H9 (cell line): ENCODE measurements at regions not wholly inside any gene's neighbourhood (a gene's known extent, or its start where the extent isn't known, plus 50 kb on each side); places are given as distances from the start of the nearest gene placed in this dataset.

ENCODE experiments used
- DNase-seq: peaks from one replicate; pipeline ENCODE4 v3.0.0-alpha.2; 2017
- H2AFZ ChIP-seq: one replicate; pipeline ENCODE4 v1.6.1; 2013; ENCODE audit warnings: mild to moderate bottlenecking, low read length, control low read depth, moderate library complexity
- H2AK5ac ChIP-seq: 2 replicates; pipeline ENCODE4 v1.6.1; 2013; ENCODE audit warnings: low read length, control low read depth, mixed read lengths; ENCODE audit not compliant: insufficient read length
- H2BK120ac ChIP-seq: one replicate; pipeline ENCODE4 v1.6.1; 2013; ENCODE audit warnings: low read depth, mild to moderate bottlenecking, low read length, control low read depth, inconsistent platforms; ENCODE audit not compliant: poor library complexity, severe bottlenecking
- H2BK12ac ChIP-seq: 2 replicates; pipeline ENCODE4 v1.6.1; 2013; ENCODE audit warnings: low read length, control low read depth, mixed read lengths, low read depth; ENCODE audit not compliant: insufficient read length
- H2BK15ac ChIP-seq: 2 replicates; pipeline ENCODE4 v1.6.1; 2013; ENCODE audit warnings: low read depth, low read length, control low read depth
- H2BK20ac ChIP-seq: one replicate; pipeline ENCODE4 v1.6.1; 2013; ENCODE audit warnings: low read depth, mild to moderate bottlenecking, low read length, control low read depth, inconsistent platforms; ENCODE audit not compliant: poor library complexity, severe bottlenecking
- H2BK5ac ChIP-seq: 2 replicates; pipeline ENCODE4 v1.6.1; 2013; ENCODE audit warnings: low read length, control low read depth, mixed read lengths; ENCODE audit not compliant: insufficient read length
- H3K14ac ChIP-seq: 2 replicates; pipeline ENCODE4 v1.6.1; 2013; ENCODE audit warnings: low read length, control low read depth; ENCODE audit not compliant: insufficient read depth
- H3K18ac ChIP-seq: 2 replicates; pipeline ENCODE4 v1.6.1; 2013; ENCODE audit warnings: low read depth, mild to moderate bottlenecking, mixed read lengths, low read length, control low read depth; ENCODE audit not compliant: insufficient read length
- H3K23ac ChIP-seq: 2 replicates; pipeline ENCODE4 v1.6.1; 2013; ENCODE audit warnings: low read length, control low read depth, mixed read lengths, low read depth; ENCODE audit not compliant: insufficient read length
- H3K23me2 ChIP-seq: 2 replicates; pipeline ENCODE4 v1.6.1; 2013; ENCODE audit warnings: low read depth, mild to moderate bottlenecking, mixed read lengths, low read length, control low read depth; ENCODE audit not compliant: insufficient read length, poor library complexity, severe bottlenecking
- H3K27ac ChIP-seq: 2 replicates; pipeline ENCODE4 v1.5.1; 2013; ENCODE audit warnings: low read length, control low read depth, mixed read lengths, low read depth; ENCODE audit not compliant: insufficient read length
- H3K27me3 ChIP-seq: 2 replicates; pipeline ENCODE4 v1.6.1; 2013; ENCODE audit warnings: low read length, control low read depth, inconsistent platforms; ENCODE audit not compliant: insufficient read depth
- H3K4ac ChIP-seq: 2 replicates; pipeline ENCODE4 v1.6.1; 2013; ENCODE audit warnings: low read depth, mild to moderate bottlenecking, control low read depth, inconsistent platforms, low read length, moderate library complexity
- H3K4me1 ChIP-seq: 2 replicates; pipeline ENCODE4 v1.6.1; 2013; ENCODE audit warnings: low read length, control low read depth, inconsistent platforms; ENCODE audit not compliant: insufficient read depth
- H3K4me2 ChIP-seq: 2 replicates; pipeline ENCODE4 v1.6.1; 2013; ENCODE audit warnings: low read length, control low read depth, mixed read lengths; ENCODE audit not compliant: insufficient read length, insufficient read depth
- H3K56ac ChIP-seq: 2 replicates; pipeline ENCODE4 v1.6.1; 2013; ENCODE audit warnings: low read depth, mild to moderate bottlenecking, mixed read lengths, low read length, control low read depth; ENCODE audit not compliant: insufficient read length
- H3K79me1 ChIP-seq: 2 replicates; pipeline ENCODE4 v1.6.1; 2013; ENCODE audit warnings: low read depth, mild to moderate bottlenecking, moderate library complexity, low read length, control low read depth, inconsistent platforms; ENCODE audit not compliant: insufficient read depth, poor library complexity, severe bottlenecking
- H3K79me2 ChIP-seq: 2 replicates; pipeline ENCODE4 v1.6.1; 2013; ENCODE audit warnings: low read length, control low read depth, inconsistent platforms; ENCODE audit not compliant: insufficient read depth
- H3K9ac ChIP-seq: 2 replicates; pipeline ENCODE4 v1.6.1; 2013; ENCODE audit warnings: low read length, control low read depth, mixed read lengths; ENCODE audit not compliant: insufficient read length; ENCODE audit errors: extremely low read depth
- H3K9me3 ChIP-seq: one replicate; pipeline ENCODE4 v1.6.1; 2013; ENCODE audit warnings: low read depth, low read length, inconsistent platforms; ENCODE audit not compliant: control insufficient read depth
- H3T11ph ChIP-seq: one replicate; pipeline ENCODE4 v1.6.1; 2013; ENCODE audit warnings: mild to moderate bottlenecking, low read length, control low read depth, inconsistent platforms
- H4K20me1 ChIP-seq: one replicate; pipeline ENCODE4 v1.6.1; 2013; ENCODE audit not compliant: control insufficient read depth, insufficient read length, insufficient read depth
- H4K5ac ChIP-seq: 2 replicates; pipeline ENCODE4 v1.6.1; 2013; ENCODE audit warnings: low read depth, mild to moderate bottlenecking, mixed read lengths, low read length, control low read depth; ENCODE audit not compliant: insufficient read length
- H4K8ac ChIP-seq: replicated peaks from 2 replicates; pipeline ENCODE4 v1.6.1; 2013; ENCODE audit warnings: low read length, control low read depth, mixed read lengths, low read depth; ENCODE audit not compliant: insufficient read length
- H4K91ac ChIP-seq: 2 replicates; pipeline ENCODE4 v1.6.1; 2013; ENCODE audit warnings: low read depth, mild to moderate bottlenecking, moderate library complexity, mixed read lengths, low read length, control low read depth; ENCODE audit not compliant: insufficient read length
- H3K27ac Mint-ChIP-seq, 3 experiments: 2 replicates in 2 of 3; 3 replicates in 1 of 3; pipeline ENCODE4 v1.8.0; 2020 to 2021; ENCODE audit warnings: mixed read lengths in 3 of 3, mild to moderate bottlenecking in 1 of 3, moderate library complexity in 1 of 3
- H3K27me3 Mint-ChIP-seq: 2 replicates; pipeline ENCODE4 v1.8.0; 2021; ENCODE audit warnings: low read depth, mild to moderate bottlenecking, moderate library complexity, mixed read lengths
- H3K36me3 Mint-ChIP-seq, 3 experiments: 2 replicates in 2 of 3; 3 replicates in 1 of 3; pipeline ENCODE4 v1.8.0; 2020 to 2021; ENCODE audit warnings: low read depth in 3 of 3, mixed read lengths in 3 of 3; ENCODE audit not compliant: insufficient read depth in 1 of 3
- H3K4me1 Mint-ChIP-seq, 2 experiments: 2 replicates each; pipeline ENCODE4 v1.8.0; 2020; ENCODE audit warnings: mixed read lengths in 2 of 2
- H3K4me3 Mint-ChIP-seq, 2 experiments: 2 replicates in 1 of 2; 3 replicates in 1 of 2; pipeline ENCODE4 v1.8.0; 2020 to 2021; ENCODE audit warnings: mild to moderate bottlenecking in 2 of 2, mixed read lengths in 2 of 2, moderate library complexity in 1 of 2
- H3K9me3 Mint-ChIP-seq, 2 experiments: 2 replicates in 1 of 2; 3 replicates in 1 of 2; pipeline ENCODE4 v1.8.0; 2020; ENCODE audit warnings: mild to moderate bottlenecking in 2 of 2, mixed read lengths in 2 of 2, moderate library complexity in 1 of 2
- WGBS: extraction: QIAGEN DNeasy Blood & Tissue Kit; methylation state at CpG from one replicate; pipeline ENCODE4 v1.1.7; 2013; ENCODE audit warnings: missing lambda C conversion rate, low lambda C conversion rate, mixed read lengths; ENCODE audit not compliant: insufficient read length; ENCODE audit errors: extremely low coverage; 5-methylcytosine and 5-hydroxymethylcytosine counted together
- TF ChIP-seq, protein P1 (sequence below): fragments of 200-600 bp; sonication (generic); conservative IDR thresholded peaks from 3 replicates; pipeline ENCODE4 v1.8.0; 2021; ENCODE audit warnings: antibody characterized with exemption, mild to moderate bottlenecking

DNA sequence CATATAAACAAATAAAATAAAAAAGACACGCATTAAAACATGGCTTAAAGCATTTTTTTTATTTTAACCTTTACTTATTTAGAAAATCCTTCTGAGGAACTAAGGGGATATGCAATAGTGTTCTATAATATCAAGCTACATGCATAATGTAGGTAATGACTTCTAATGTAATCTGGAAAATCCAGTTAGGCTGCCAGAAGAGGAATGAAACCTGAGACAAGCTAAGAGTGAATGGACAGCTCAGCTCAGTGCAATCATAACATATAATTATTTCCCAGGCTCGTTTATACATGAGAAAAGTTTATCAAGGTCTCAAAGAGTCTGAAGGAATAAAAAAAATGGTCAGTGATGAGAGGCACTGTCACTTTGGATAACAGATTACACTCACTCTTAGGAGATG is 649.0 kb upstream of the PCDH15 start:
- Histone ChIP-seq H2AFZ (no peak overlapping the region), H2BK15ac (no peak overlapping the region), H3K4ac (no peak overlapping the region)

More for the DNA sequence above, 649.0 kb upstream of the PCDH15 start:
- no peak overlapping the region for H3K56ac ChIP-seq
- Mint-ChIP-seq H3K27ac (no peak overlapping the region), H3K27me3 (no peaks in the 10 kb centered on the region), H3K36me3 (no peaks in the 10 kb centered on the region), H3K9me3 (no peaks in the 10 kb centered on the region), H3K4me3 (no peak overlapping the region), H3K4me1 (no peaks in the 10 kb centered on the region)
- no peaks in the 10 kb centered on the region for H3K4me1 ChIP-seq
- H2BK5ac ChIP-seq: no peak overlapping the region
- H2BK120ac ChIP-seq: no peak overlapping the region
- H2BK12ac ChIP-seq: no peak overlapping the region
- no peaks in the 10 kb centered on the region for H3K79me2 ChIP-seq
- no peak overlapping the region for H4K8ac ChIP-seq
- H4K20me1 ChIP-seq: no peaks in the 10 kb centered on the region
- no peaks in the 10 kb centered on the region for H3K23me2 ChIP-seq
- no peak overlapping the region for H3K18ac ChIP-seq
- no peak for DNase-seq
- TF ChIP-seq, protein P1, sequence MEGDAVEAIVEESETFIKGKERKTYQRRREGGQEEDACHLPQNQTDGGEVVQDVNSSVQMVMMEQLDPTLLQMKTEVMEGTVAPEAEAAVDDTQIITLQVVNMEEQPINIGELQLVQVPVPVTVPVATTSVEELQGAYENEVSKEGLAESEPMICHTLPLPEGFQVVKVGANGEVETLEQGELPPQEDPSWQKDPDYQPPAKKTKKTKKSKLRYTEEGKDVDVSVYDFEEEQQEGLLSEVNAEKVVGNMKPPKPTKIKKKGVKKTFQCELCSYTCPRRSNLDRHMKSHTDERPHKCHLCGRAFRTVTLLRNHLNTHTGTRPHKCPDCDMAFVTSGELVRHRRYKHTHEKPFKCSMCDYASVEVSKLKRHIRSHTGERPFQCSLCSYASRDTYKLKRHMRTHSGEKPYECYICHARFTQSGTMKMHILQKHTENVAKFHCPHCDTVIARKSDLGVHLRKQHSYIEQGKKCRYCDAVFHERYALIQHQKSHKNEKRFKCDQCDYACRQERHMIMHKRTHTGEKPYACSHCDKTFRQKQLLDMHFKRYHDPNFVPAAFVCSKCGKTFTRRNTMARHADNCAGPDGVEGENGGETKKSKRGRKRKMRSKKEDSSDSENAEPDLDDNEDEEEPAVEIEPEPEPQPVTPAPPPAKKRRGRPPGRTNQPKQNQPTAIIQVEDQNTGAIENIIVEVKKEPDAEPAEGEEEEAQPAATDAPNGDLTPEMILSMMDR: no peak
- no peak overlapping the region for H2AK5ac ChIP-seq
- WGBS: no CpG with 5 or more reads among the region's 2 CpGs
- H3K14ac ChIP-seq: no peak overlapping the region
- no peak overlapping the region for H3K4me2 ChIP-seq
- no peak overlapping the region for H3K23ac ChIP-seq
- H3K9ac ChIP-seq: no peak overlapping the region
- no peaks in the 10 kb centered on the region for H3K27me3 ChIP-seq
- no peaks in the 10 kb centered on the region for H3K79me1 ChIP-seq
- no peak overlapping the region for H3K27ac ChIP-seq
- no peak overlapping the region for H3T11ph ChIP-seq
- H2BK20ac ChIP-seq: no peak overlapping the region
- H4K5ac ChIP-seq: no peak overlapping the region
- H4K91ac ChIP-seq: no peak overlapping the region
- H3K9me3 ChIP-seq: no peaks in the 10 kb centered on the region
